Ovary (tissue), 7 donors: ENCODE measurements at regions not wholly inside any gene's neighbourhood (a gene's known extent, or its start where the extent isn't known, plus 50 kb on each side); places are given as distances from the start of the nearest gene placed in this dataset.

Experiments
- DNase-seq, 5 donors: peaks; one replicate each; pipeline ENCODE4 v3.0.0-alpha.2; 2019 to 2020
- H3K27ac ChIP-seq, 2 donors: fragments of 200-600 bp; one replicate each; pipeline versions ENCODE4 v1.5.1 to v1.8.0; 2019 to 2022
- H3K27me3 ChIP-seq: fragments of 200-600 bp; one replicate; pipeline ENCODE4 v1.8.0; 2022
- H3K36me3 ChIP-seq: fragments of 200-600 bp; sonication (generic); one replicate; pipeline ENCODE4 v1.5.1; 2019
- H3K4me1 ChIP-seq: one replicate; pipeline ENCODE4 v1.8.1; 2013; ENCODE audit warnings: mild to moderate bottlenecking, moderate library complexity; ENCODE audit not compliant: insufficient read depth
- H3K4me3 ChIP-seq: fragments of 200-600 bp; sonication (generic); one replicate; pipeline ENCODE4 v1.5.1; 2017
- H3K9me3 ChIP-seq, 2 donors: fragments of 200-600 bp in 1 of 2; sonication (generic) in 1 of 2; one replicate each; pipeline versions ENCODE4 v1.5.1 to v1.8.1; 2013 to 2019; ENCODE audit warnings: mild to moderate bottlenecking in 1 of 2, moderate library complexity in 1 of 2
- EP300 ChIP-seq: sonication (generic); formaldehyde crosslinking; IDR thresholded peaks from one replicate; pipeline ENCODE4 v1.6.1; 2017; ENCODE audit warnings: antibody characterized with exemption
- POLR2A ChIP-seq: fragments of 450-650 bp; IDR thresholded peaks from one replicate; pipeline ENCODE4 v1.6.1; 2017; ENCODE audit warnings: antibody characterized with exemption, mild to moderate bottlenecking, moderate library complexity
- WGBS, 3 donors: extraction: QIAGEN DNeasy Blood & Tissue Kit in 1 of 3; methylation state at CpG; one replicate each; pipeline versions ENCODE4 v1.1.5 to v1.1.7; 2013 to 2017; 5-methylcytosine and 5-hydroxymethylcytosine counted together
- intact Hi-C, 4 donors: fragments of 100-400 bp; cut with DNase I; formaldehyde crosslinking; loops; one replicate each; pipeline versions ENCODE4 v1.11.0 to v1.15.1; 2022 to 2023
- TF ChIP-seq, protein P1 (sequence below), 3 donors: fragments of 450-650 bp in 2 of 3; fragments of 200-600 bp in 1 of 3; IDR thresholded peaks; one replicate each; pipeline versions ENCODE4 v1.5.1 to v1.8.0; 2016 to 2022; ENCODE audit warnings: antibody characterized with exemption in 3 of 3, mild to moderate bottlenecking in 1 of 3
- donor health status: DM: no; HTN: no; CAD: no; lungs with moderate emphysema.
- donor health status: DM: no; HTN: no; CAD: no.
- donor health status: Bipolar disorder and iron deficiency.
- donor health status: DM: no; HTN: no; CAD: no.
- donor health status: DM: yes; HTN: yes; CAD: no.

DNA sequence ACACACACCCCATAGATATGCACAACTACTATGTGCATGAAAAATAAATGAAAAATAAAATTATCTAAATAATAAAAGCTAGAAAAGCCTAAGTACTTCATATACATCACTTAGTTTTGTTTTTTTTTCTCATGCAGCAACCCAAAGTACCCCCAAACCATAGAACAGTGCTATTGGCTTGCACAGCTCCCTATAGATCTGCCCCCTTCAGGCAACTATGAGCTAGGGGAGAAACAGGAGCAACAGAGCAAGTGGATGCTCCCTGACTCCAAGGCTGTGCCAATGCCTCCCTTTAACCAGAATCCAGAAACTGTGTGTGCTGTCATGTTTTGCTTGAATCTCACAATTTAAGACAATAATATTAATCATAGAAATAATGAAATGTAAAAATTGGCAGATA, 605.5 kb downstream of the TOX3 start:
- Histone ChIP-seq H3K27me3 (no peaks in the 10 kb centered on the region), H3K9me3 (no peaks in the 10 kb centered on the region), H3K27ac (no peak overlapping the region), H3K4me1 (no peaks in the 10 kb centered on the region), H3K36me3 (no peaks in the 10 kb centered on the region), H3K4me3 (no peak overlapping the region)
- TF ChIP-seq, protein P1, sequence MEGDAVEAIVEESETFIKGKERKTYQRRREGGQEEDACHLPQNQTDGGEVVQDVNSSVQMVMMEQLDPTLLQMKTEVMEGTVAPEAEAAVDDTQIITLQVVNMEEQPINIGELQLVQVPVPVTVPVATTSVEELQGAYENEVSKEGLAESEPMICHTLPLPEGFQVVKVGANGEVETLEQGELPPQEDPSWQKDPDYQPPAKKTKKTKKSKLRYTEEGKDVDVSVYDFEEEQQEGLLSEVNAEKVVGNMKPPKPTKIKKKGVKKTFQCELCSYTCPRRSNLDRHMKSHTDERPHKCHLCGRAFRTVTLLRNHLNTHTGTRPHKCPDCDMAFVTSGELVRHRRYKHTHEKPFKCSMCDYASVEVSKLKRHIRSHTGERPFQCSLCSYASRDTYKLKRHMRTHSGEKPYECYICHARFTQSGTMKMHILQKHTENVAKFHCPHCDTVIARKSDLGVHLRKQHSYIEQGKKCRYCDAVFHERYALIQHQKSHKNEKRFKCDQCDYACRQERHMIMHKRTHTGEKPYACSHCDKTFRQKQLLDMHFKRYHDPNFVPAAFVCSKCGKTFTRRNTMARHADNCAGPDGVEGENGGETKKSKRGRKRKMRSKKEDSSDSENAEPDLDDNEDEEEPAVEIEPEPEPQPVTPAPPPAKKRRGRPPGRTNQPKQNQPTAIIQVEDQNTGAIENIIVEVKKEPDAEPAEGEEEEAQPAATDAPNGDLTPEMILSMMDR (IDR thresholded peaks at IDR 0.05) = no peak
- intact Hi-C loops = no loop called here
- DNase-seq = no peak

DNA sequence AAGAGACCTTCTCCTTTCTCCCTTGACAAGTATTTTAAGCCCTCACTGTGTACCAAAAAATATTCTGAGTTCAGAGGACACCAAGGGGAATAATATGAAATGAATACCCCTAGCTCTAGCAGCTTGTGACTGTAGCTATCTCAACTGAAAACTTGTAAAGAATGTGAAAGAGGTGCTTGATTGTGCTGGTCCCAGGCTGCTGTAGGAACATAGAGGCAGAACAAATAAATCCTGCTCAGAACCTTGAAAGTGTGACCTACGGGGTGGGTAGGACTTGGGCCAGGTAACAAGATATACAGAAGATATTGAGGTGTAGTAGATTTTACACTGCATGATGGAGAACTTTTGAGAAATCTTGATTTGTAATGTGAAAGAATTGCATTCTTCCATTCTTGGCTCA, 606.8 kb downstream of the TOX3 start:
- no peak overlapping the region for H3K27ac ChIP-seq
- WGBS, 3 donors = 52 to 82% (median 77%) methylated on average over 1 of the region's 1 CpG
- no peaks in the 10 kb centered on the region for H3K4me1 ChIP-seq
- no peak overlapping the region for H3K4me3 ChIP-seq
- intact Hi-C loops = no loop called here
- no peaks in the 10 kb centered on the region for H3K36me3 ChIP-seq
- no peaks in the 10 kb centered on the region for H3K9me3 ChIP-seq
- DNase-seq = no peak
- no peaks in the 10 kb centered on the region for H3K27me3 ChIP-seq
- TF ChIP-seq EP300 (no peak), POLR2A (no peak)
- TF ChIP-seq, protein P1 (IDR thresholded peaks at IDR 0.05) = no peak

DNA sequence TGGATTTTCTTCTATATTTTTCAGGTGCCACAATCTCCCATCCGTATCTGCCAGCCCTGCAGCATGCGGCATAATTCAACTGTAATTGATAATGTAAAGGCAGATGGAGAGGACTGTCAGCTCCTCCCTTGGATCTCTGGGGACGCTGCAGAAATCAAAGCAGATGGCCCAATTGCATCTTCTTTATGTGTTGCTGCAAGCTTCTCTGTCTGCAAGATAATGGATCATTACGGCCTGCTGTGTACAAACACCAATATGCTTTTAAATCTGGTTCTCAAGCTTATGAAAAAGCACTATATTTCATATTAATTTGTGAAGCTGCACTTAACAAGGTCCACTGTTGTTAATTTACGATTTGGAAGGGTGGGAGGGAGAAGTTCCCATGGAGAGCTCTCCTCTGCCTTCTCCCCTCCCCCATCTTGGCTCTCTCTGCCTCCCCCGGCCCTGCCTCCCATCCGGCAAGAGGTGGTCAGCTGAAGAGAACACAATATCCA, 607.5 kb downstream of the TOX3 start:
- Histone ChIP-seq H3K27me3 (no peaks in the 10 kb centered on the region), H3K27ac (no peak overlapping the region), H3K9me3 (no peaks in the 10 kb centered on the region), H3K36me3 (no peaks in the 10 kb centered on the region), H3K4me3 (no peak overlapping the region), H3K4me1 (no peaks in the 10 kb centered on the region)
- DNase-seq = no peak
- 9 to 24% (median 19%) methylated on average over 7 of the region's 7 CpGs for WGBS, 3 donors
- TF ChIP-seq POLR2A (no peak), EP300 (no peak)
- TF ChIP-seq, protein P1 (IDR thresholded peaks at IDR 0.05) = no peak
- intact Hi-C loops = no loop called here

DNA sequence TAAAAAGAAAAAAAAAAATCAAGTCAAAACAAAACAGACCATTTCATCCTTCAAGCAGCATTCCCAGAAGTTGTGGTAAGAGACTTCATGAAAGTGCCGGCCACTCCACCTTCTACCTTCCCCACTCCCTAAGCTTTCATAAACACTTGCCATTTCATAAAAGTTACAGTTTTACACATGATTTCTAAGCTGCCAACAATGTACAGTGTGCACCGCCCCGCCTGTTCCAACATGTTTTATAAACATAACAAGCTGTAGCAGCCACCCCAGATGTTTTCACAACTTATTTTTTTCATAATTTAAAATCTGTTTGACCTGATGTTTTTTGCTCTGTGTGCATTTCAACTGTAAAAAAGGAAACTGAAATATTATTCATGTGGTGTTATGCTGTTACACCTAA, 608.1 kb downstream of the TOX3 start:
- H3K36me3 ChIP-seq = no peaks in the 10 kb centered on the region
- intact Hi-C loops = no loop called here
- H3K4me3 ChIP-seq = no peak overlapping the region
- TF ChIP-seq, protein P1 (IDR thresholded peaks at IDR 0.05) = no peak
- TF ChIP-seq POLR2A (no peak), EP300 (no peak)
- no peaks in the 10 kb centered on the region for H3K27me3 ChIP-seq
- no peak overlapping the region for H3K27ac ChIP-seq
- H3K9me3 ChIP-seq = no peaks in the 10 kb centered on the region
- H3K4me1 ChIP-seq = no peaks in the 10 kb centered on the region
- 9 to 33% (median 14%) methylated on average over 3 of the region's 3 CpGs for WGBS, 3 donors
- DNase-seq = no peak

DNA sequence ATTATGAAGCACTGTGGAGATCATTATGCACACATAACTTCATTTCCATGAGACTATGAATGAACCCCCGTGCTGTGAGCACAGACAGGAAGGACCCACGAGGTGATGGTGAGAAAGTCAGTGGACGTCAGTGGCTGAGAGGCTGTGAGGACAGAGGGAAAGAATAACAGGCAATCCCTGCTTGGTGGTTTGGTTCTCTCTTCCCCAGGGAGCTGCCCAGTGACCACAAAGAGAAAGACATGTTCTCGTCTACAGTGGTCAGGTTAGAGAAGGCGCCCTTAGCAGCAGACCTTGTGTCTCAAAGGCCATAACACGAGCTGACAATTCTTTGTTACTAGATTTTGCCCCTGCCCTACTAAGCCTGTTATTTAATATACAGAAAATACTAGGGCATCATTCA, 609.2 kb downstream of the TOX3 start:
- no peaks in the 10 kb centered on the region for H3K27me3 ChIP-seq
- H3K4me3 ChIP-seq = no peak overlapping the region
- no peaks in the 10 kb centered on the region for H3K36me3 ChIP-seq
- intact Hi-C loops = no loop called here
- TF ChIP-seq, protein P1 (IDR thresholded peaks at IDR 0.05) = no peak
- TF ChIP-seq EP300 = no peak
- TF ChIP-seq POLR2A = no peak
- WGBS, 3 donors = 74 to 81% (median 81%) methylated on average over 6 of the region's 6 CpGs
- H3K27ac ChIP-seq = no peak overlapping the region
- H3K4me1 ChIP-seq = no peaks in the 10 kb centered on the region
- DNase-seq = no peak
- no peaks in the 10 kb centered on the region for H3K9me3 ChIP-seq
